ENCODE measurements at regions not wholly inside any gene's neighbourhood (a gene's known extent, or its start where the extent isn't known, plus 50 kb on each side); places are given as distances from the start of the nearest gene placed in this dataset.

DNA sequence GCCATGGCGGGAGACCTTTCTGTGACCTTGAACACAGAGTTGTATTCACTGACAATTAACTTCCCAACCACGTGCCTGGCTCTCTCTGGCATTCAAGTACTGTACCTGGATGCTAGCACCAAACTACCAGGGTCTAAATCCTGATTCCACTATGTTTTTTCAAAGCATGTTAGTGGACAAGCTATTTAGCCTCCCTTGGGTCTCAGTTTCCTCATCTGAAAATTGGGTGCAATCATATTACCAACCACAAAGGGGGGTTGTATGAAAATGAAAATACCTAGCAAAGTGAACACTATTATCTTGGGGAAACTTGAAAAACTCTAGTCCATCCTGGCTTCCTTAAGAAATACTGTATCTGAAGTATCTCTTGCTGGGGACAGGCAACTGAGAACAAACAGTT is 308.7 kb upstream of the SGK1 start:
- TF ChIP-seq EZH2phosphoT487 (IDR thresholded peaks at IDR 0.05; ENCODE audit: borderline replicate concordance) = no peak
- TF ChIP-seq, protein P1, sequence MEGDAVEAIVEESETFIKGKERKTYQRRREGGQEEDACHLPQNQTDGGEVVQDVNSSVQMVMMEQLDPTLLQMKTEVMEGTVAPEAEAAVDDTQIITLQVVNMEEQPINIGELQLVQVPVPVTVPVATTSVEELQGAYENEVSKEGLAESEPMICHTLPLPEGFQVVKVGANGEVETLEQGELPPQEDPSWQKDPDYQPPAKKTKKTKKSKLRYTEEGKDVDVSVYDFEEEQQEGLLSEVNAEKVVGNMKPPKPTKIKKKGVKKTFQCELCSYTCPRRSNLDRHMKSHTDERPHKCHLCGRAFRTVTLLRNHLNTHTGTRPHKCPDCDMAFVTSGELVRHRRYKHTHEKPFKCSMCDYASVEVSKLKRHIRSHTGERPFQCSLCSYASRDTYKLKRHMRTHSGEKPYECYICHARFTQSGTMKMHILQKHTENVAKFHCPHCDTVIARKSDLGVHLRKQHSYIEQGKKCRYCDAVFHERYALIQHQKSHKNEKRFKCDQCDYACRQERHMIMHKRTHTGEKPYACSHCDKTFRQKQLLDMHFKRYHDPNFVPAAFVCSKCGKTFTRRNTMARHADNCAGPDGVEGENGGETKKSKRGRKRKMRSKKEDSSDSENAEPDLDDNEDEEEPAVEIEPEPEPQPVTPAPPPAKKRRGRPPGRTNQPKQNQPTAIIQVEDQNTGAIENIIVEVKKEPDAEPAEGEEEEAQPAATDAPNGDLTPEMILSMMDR (conservative IDR thresholded peaks at IDR 0.05; ENCODE audit: low read length) = 0 out of 2 replicates have a peak, but pooled peaks have one; percentile 14
- Histone ChIP-seq H3K9me3 (ENCODE audit: insufficient read depth, low read depth, low read length) (no peaks in the 10 kb centered on the region), H4K20me1 (ENCODE audit: insufficient read depth, low read length, poor library complexity, severe bottlenecking) (no peaks in the 10 kb centered on the region), H3F3A (ENCODE audit: low read depth) (no peaks in the 10 kb centered on the region), H3K4me3 (ENCODE audit: low read length, poor library complexity, severe bottlenecking) (no peak overlapping the region), H3K79me2 (ENCODE audit: insufficient read depth, low read length) (no peaks in the 10 kb centered on the region), H3K4me2 (ENCODE audit: low read depth, low read length, poor library complexity, severe bottlenecking) (no peak overlapping the region), H3K9me2 (replicated peaks; ENCODE audit: low read depth, low read length) (no peaks in the 10 kb centered on the region), H2AFZ (ENCODE audit: low read length) (no peak overlapping the region), H3K9ac (ENCODE audit: low read depth, low read length, poor library complexity, severe bottlenecking) (no peak overlapping the region), H3K4me1 (ENCODE audit: insufficient read depth, low read length, poor library complexity, severe bottlenecking) (peaks cover 14% of the 10 kb centered on the region), H3K36me3 (ENCODE audit: insufficient read depth, low read length) (no peaks in the 10 kb centered on the region), H3K27me3 (ENCODE audit: insufficient read depth, low read length, poor library complexity, severe bottlenecking) (no peaks in the 10 kb centered on the region)

DNA sequence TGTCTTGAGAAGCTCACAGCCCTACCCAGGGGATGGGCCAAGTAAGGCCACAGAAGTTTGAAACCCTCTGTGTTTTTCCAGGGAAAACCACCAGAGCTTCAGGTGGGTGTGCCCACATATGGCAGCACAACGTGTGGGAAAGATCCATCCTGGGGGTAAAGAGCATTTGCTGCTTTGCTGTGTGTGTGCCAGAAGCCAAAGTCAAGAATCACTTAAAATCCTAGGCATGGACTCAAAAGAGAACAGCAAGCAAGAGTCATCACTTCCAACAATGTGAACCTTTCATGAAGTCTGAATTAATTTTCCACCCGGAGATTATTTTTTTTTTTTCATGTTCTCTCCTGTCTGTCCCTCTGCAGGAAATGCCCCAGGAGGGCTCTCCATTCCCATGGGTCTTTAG is 308.2 kb upstream of the SGK1 start:
- peaks cover 9% of the 10 kb centered on the region for H3K4me1 ChIP-seq (ENCODE audit: insufficient read depth, low read length, poor library complexity, severe bottlenecking)
- no peaks in the 10 kb centered on the region for H4K20me1 ChIP-seq (ENCODE audit: insufficient read depth, low read length, poor library complexity, severe bottlenecking)
- TF ChIP-seq, protein P1 (conservative IDR thresholded peaks at IDR 0.05; ENCODE audit: low read length) = no peak
- H3K36me3 ChIP-seq (ENCODE audit: insufficient read depth, low read length) = no peaks in the 10 kb centered on the region
- H3K4me2 ChIP-seq (ENCODE audit: low read depth, low read length, poor library complexity, severe bottlenecking) = no peak overlapping the region
- no peaks in the 10 kb centered on the region for H3K9me3 ChIP-seq (ENCODE audit: insufficient read depth, low read depth, low read length)
- no peak overlapping the region for H3K4me3 ChIP-seq (ENCODE audit: low read length, poor library complexity, severe bottlenecking)
- no peaks in the 10 kb centered on the region for H3K27me3 ChIP-seq (ENCODE audit: insufficient read depth, low read length, poor library complexity, severe bottlenecking)
- no peaks in the 10 kb centered on the region for H3K79me2 ChIP-seq (ENCODE audit: insufficient read depth, low read length)
- no peaks in the 10 kb centered on the region for H3F3A ChIP-seq (ENCODE audit: low read depth)
- no peak overlapping the region for H2AFZ ChIP-seq (ENCODE audit: low read length)
- H3K9me2 ChIP-seq (replicated peaks; ENCODE audit: low read depth, low read length) = no peaks in the 10 kb centered on the region
- no peak overlapping the region for H3K9ac ChIP-seq (ENCODE audit: low read depth, low read length, poor library complexity, severe bottlenecking)

DNA sequence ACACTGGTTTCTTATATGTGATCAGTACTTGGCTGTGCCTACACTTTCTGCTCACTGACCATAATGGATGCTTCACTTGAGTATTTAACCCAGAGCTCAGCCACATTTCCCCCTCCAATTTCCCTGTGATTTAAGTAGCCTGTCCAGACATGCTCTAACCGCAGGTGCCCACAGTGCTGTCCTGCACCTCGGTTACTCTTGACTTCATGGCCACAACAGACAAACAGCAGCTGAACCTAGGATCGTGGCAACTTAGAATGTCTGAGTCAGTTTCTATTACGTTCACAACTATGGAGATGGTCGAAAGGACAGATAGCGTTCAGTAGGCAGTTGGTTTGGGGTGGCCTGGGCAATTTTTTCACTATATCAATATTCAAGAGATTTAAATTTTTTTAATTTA is 306.9 kb upstream of the SGK1 start:
- Histone ChIP-seq H3K4me1 (ENCODE audit: insufficient read depth, low read length, poor library complexity, severe bottlenecking) (no peaks in the 10 kb centered on the region), H3K36me3 (ENCODE audit: insufficient read depth, low read length) (no peaks in the 10 kb centered on the region), H3K4me3 (ENCODE audit: low read length, poor library complexity, severe bottlenecking) (no peak overlapping the region), H2AFZ (ENCODE audit: low read length) (no peak overlapping the region), H3K9ac (ENCODE audit: low read depth, low read length, poor library complexity, severe bottlenecking) (no peak overlapping the region), H3F3A (ENCODE audit: low read depth) (no peaks in the 10 kb centered on the region), H3K9me3 (ENCODE audit: insufficient read depth, low read depth, low read length) (no peaks in the 10 kb centered on the region), H3K9me2 (replicated peaks; ENCODE audit: low read depth, low read length) (no peaks in the 10 kb centered on the region), H4K20me1 (ENCODE audit: insufficient read depth, low read length, poor library complexity, severe bottlenecking) (no peaks in the 10 kb centered on the region), H3K27me3 (ENCODE audit: insufficient read depth, low read length, poor library complexity, severe bottlenecking) (no peaks in the 10 kb centered on the region), H3K79me2 (ENCODE audit: insufficient read depth, low read length) (no peaks in the 10 kb centered on the region), H3K4me2 (ENCODE audit: low read depth, low read length, poor library complexity, severe bottlenecking) (no peak overlapping the region)
- TF ChIP-seq EZH2phosphoT487 (IDR thresholded peaks at IDR 0.05; ENCODE audit: borderline replicate concordance) = no peak
- TF ChIP-seq, protein P1 (conservative IDR thresholded peaks at IDR 0.05; ENCODE audit: low read length) = no peak

Data from Loucy (cell line).